Keratinocyte (primary cell): ENCODE measurements at regions not wholly inside any gene's neighbourhood (a gene's known extent, or its start where the extent isn't known, plus 50 kb on each side); places are given as distances from the start of the nearest gene placed in this dataset.

Experiments
- CTCF ChIP-seq, 3 experiments: IDR thresholded peaks in 1 of 3; conservative IDR thresholded peaks in 1 of 3; optimal IDR thresholded peaks in 1 of 3; 2 replicates in 2 of 3; 3 replicates in 1 of 3; pipeline versions ENCODE3 to v1.5.1; 2011; ENCODE audit warnings: low read length in 3 of 3, mild to moderate bottlenecking in 3 of 3, moderate library complexity in 2 of 3, control low read depth in 1 of 3, inconsistent platforms in 1 of 3; ENCODE audit not compliant: insufficient read depth in 2 of 3; ENCODE audit errors: extremely low read depth in 1 of 3
- EZH2 ChIP-seq: IDR thresholded peaks from one replicate; pipeline ENCODE4 v1.6.1; 2012; ENCODE audit warnings: inconsistent platforms, mild to moderate bottlenecking, low read length, moderate library complexity

- TF ChIP-seq CTCF (optimal IDR thresholded peaks at IDR 0.05 in 1 of 3, IDR thresholded peaks at IDR 0.05 in 1 of 3, conservative IDR thresholded peaks at IDR 0.05 in 1 of 3; ENCODE audit: extremely low read depth in 1 of 3, insufficient read depth in 2 of 3, low read length in 3 of 3) = no peak
- TF ChIP-seq EZH2 = no peak
Measured at GRCh38 chr9:134560206-134560605, 81.4 kb upstream of the COL5A1 start.
